H1 (cell line): ENCODE measurements at regions not wholly inside any gene's neighbourhood (a gene's known extent, or its start where the extent isn't known, plus 50 kb on each side); places are given as distances from the start of the nearest gene placed in this dataset.

Source experiments
- CEBPB ChIP-seq: IDR thresholded peaks from 2 replicates; pipeline ENCODE4 v1.6.1; 2012; ENCODE audit warnings: low read depth, low read length
- FOSL1 ChIP-seq: IDR thresholded peaks from 2 replicates; pipeline ENCODE4 v1.6.1; 2011; ENCODE audit warnings: mild to moderate bottlenecking, low read depth, low read length, moderate library complexity; ENCODE audit not compliant: insufficient read depth
- HDAC6 ChIP-seq: IDR thresholded peaks from one replicate; pipeline ENCODE4 v1.7.1; 2012; ENCODE audit warnings: low read depth, mild to moderate bottlenecking, inconsistent platforms, low read length, moderate library complexity
- MAFK ChIP-seq: IDR thresholded peaks from 2 replicates; pipeline ENCODE4 v1.6.1; 2012; ENCODE audit warnings: low read depth, mild to moderate bottlenecking, improper control_type of control experiment, low read length
- POLR2AphosphoS5 ChIP-seq: IDR thresholded peaks from 2 replicates; pipeline ENCODE4 v1.6.1; 2011; ENCODE audit warnings: low read depth, low read length
- SP2 ChIP-seq: IDR thresholded peaks from 2 replicates; pipeline ENCODE4 v1.6.1; 2012; ENCODE audit warnings: mild to moderate bottlenecking, low read length, inconsistent platforms

- TF ChIP-seq CEBPB (no peak), MAFK (no peak), POLR2AphosphoS5 (no peak), FOSL1 (no peak), SP2 (no peak), HDAC6 (no peak)
Observed at GRCh38 chrX:38750551-38750950, 50.7 kb upstream of the MID1IP1 start (continued).
